Esophagus squamous epithelium (tissue), 5 donors: ENCODE measurements at regions not wholly inside any gene's neighbourhood (a gene's known extent, or its start where the extent isn't known, plus 50 kb on each side); places are given as distances from the start of the nearest gene placed in this dataset.

Source experiments
- DNase-seq: peaks from one replicate; lab custom pipeline; 2025; lab: John Stamatoyannopoulos, UW
- H3K27ac ChIP-seq, 4 donors: fragments of 200-600 bp; sonication (generic); one replicate each; pipeline ENCODE4 v1.5.1; 2016 to 2019; ENCODE audit warnings: mild to moderate bottlenecking in 1 of 4
- H3K27me3 ChIP-seq, 4 donors: fragments of 200-600 bp; sonication (generic); 1 replicate in 3 of 4; 2 replicates in 1 of 4; pipeline versions ENCODE4 v1.5.1 to v1.6.0; 2017 to 2021; ENCODE audit warnings: antibody characterized with exemption in 1 of 4
- H3K36me3 ChIP-seq, 3 donors: fragments of 200-600 bp; sonication (generic); one replicate each; pipeline ENCODE4 v1.5.1; 2016 to 2019
- H3K4me1 ChIP-seq, 3 donors: fragments of 200-600 bp; sonication (generic); one replicate each; pipeline ENCODE4 v1.5.1; 2017 to 2019
- H3K4me3 ChIP-seq, 4 donors: fragments of 200-600 bp; sonication (generic); 1 replicate in 3 of 4; 2 replicates in 1 of 4; pipeline ENCODE4 v1.5.1; 2016 to 2019; ENCODE audit warnings: mild to moderate bottlenecking in 2 of 4, moderate library complexity in 1 of 4
- H3K9me3 ChIP-seq, 3 donors: fragments of 200-600 bp; sonication (generic); one replicate each; pipeline ENCODE4 v1.5.1; 2016 to 2019
- POLR2A ChIP-seq, 4 donors: fragments of 450-650 bp; IDR thresholded peaks; one replicate each; pipeline ENCODE4 v1.6.1; 2017; ENCODE audit warnings: antibody characterized with exemption in 4 of 4, mild to moderate bottlenecking in 4 of 4, moderate library complexity in 3 of 4
- WGBS, 2 donors: methylation state at CpG; one replicate each; pipeline ENCODE4 v1.1.5; 2018; 5-methylcytosine and 5-hydroxymethylcytosine counted together
- intact Hi-C: fragments of 100-400 bp; cut with DNase I; formaldehyde crosslinking; loops from one replicate; pipeline ENCODE4 v1.15.0; 2022
- TF ChIP-seq, protein P1 (sequence below), 6 experiments: fragments of 450-650 bp in 4 of 6; fragments of 200-600 bp in 2 of 6; sonication (generic) in 2 of 6; IDR thresholded peaks; one replicate each; pipeline ENCODE4 v1.5.1; 2016 to 2019; ENCODE audit warnings: antibody characterized with exemption in 6 of 6, mild to moderate bottlenecking in 4 of 6, moderate library complexity in 4 of 6
- donor health status: DM: yes; HTN: yes; CAD: no.

DNA sequence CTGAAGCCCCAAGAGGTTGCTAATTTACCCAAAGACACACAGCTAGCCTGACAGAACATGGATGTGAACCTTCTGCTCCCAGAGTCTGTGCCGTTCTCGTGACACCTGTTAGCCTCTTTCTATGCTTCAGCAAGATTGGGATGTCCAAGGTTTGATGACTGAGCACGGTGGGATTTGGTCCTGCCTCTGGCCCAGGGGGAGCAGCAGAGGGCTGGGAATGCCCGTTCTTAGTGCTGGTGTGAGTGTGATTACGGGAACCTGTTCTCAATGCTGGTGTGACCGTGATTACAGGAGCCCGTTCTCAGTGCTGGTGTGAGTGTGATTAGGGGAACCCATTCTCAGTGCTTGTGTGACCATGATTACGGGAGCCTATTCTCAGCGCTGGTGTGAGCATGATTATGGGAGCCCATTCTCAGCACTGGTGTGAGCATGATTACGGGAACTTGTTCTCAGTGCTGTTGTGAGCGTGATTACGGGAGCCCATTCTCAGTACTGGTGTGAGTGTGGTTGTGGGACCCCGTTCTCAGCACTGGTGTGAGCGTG lies 67.3 kb upstream of the SNTG2 start:
- H3K27me3 ChIP-seq, result peaks cover 0 to 35% (median 0%) of the 10 kb centered on the region in 4 donors
- no peaks in the 10 kb centered on the region for H3K4me1 ChIP-seq
- H3K4me3 ChIP-seq, result no peak overlapping the region
- intact Hi-C loops, result no loop called here
- H3K36me3 ChIP-seq, result no peaks in the 10 kb centered on the region
- no peak for DNase-seq
- H3K27ac ChIP-seq, result no peak overlapping the region
- TF ChIP-seq, protein P1, sequence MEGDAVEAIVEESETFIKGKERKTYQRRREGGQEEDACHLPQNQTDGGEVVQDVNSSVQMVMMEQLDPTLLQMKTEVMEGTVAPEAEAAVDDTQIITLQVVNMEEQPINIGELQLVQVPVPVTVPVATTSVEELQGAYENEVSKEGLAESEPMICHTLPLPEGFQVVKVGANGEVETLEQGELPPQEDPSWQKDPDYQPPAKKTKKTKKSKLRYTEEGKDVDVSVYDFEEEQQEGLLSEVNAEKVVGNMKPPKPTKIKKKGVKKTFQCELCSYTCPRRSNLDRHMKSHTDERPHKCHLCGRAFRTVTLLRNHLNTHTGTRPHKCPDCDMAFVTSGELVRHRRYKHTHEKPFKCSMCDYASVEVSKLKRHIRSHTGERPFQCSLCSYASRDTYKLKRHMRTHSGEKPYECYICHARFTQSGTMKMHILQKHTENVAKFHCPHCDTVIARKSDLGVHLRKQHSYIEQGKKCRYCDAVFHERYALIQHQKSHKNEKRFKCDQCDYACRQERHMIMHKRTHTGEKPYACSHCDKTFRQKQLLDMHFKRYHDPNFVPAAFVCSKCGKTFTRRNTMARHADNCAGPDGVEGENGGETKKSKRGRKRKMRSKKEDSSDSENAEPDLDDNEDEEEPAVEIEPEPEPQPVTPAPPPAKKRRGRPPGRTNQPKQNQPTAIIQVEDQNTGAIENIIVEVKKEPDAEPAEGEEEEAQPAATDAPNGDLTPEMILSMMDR (IDR thresholded peaks at IDR 0.05), result no peak
- TF ChIP-seq POLR2A (IDR thresholded peaks at IDR 0.05), result no peak
- no peaks in the 10 kb centered on the region for H3K9me3 ChIP-seq
- 76 to 80% methylated on average over 13 to 14 of the region's 14 CpGs for WGBS, 2 donors

DNA sequence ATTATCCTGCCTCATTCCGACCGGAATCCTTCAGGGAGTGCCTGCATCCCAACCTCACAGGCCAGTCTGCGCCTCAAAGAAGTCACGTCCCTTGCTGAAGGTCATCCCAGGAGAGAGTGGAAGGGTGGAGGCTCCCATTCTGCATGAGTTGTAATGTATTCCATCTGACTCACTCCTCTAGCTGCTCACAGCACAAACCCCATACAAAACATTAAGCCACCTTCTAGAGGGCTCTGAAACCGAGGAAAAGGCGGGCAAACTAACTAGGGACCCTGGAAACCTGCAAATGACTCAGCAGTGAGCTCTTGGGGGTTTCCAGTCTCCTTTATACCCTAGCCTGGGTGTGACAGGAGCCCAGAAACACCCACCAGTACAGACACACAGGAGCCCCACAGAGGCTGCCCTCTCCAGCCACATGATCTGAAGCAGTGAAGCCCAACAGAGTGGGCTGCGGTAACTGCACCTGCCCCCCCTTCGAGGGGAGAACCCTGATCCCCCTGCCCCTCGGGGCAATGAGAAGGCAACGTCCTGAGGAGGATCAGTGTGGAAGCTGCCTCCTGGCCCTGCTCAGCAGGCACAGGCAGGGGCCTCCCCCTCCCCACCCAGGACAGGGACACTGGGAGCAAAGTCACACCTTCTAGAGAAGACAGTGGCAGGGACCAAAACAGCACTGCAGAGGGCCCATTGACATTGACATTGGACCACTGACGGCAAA lies 69.3 kb upstream of the SNTG2 start:
- Histone ChIP-seq H3K4me1 (no peaks in the 10 kb centered on the region), H3K9me3 (no peaks in the 10 kb centered on the region), H3K4me3 (no peak overlapping the region), H3K27me3 (peaks cover 0 to 35% (median 0%) of the 10 kb centered on the region in 4 donors), H3K36me3 (no peaks in the 10 kb centered on the region), H3K27ac (no peak overlapping the region)
- TF ChIP-seq, protein P1 (IDR thresholded peaks at IDR 0.05), result no peak
- TF ChIP-seq POLR2A (IDR thresholded peaks at IDR 0.05), result no peak
- intact Hi-C loops, result no loop called here
- WGBS, 2 donors, result 70 to 80% methylated on average over 4 to 10 of the region's 11 CpGs
- DNase-seq, result no peak

DNA sequence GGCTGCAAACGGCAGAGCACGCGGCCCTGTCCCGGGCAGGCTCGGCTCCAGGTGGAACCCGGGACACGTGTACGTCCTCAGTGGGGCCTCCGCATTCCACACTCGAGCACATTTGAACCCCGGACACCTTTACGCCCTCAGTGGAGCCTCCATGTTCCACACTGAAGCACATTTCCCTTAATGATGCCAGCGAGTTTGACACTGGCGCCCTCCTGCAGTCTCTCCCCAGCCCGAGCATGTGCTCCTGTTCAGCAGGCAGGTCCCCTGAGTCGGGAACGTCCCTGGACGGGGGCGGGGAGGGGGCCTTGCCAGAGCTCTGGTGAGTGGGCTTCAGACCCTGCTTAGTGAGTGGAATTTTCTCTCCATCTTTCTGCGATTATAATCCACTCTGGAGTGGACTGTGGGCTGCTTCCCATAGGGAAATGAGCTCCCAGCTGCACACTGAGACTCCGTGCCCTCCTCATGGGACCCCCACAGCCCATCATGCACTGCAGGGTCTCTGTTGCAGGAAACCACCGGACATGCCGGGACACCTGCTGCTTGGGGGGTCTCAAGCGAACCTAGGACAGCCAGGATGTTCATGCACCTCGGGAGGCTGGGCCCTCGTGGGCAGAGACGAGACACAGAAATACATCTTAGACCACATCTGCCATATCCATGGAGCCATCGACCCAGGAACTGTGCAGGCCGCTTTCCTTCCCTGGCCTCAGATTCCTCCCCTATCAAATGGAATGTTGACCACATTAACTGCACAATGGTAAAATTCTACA lies 70.3 kb upstream of the SNTG2 start:
- H3K4me1 ChIP-seq, result no peaks in the 10 kb centered on the region
- H3K4me3 ChIP-seq, result no peak overlapping the region
- intact Hi-C loops, result no loop called here
- H3K27ac ChIP-seq, result no peak overlapping the region
- H3K27me3 ChIP-seq, result peaks cover 0 to 35% (median 0%) of the 10 kb centered on the region in 4 donors
- DNase-seq, result no peak
- WGBS, 2 donors, result 77 to 78% methylated on average over 5 to 11 of the region's 29 CpGs
- no peaks in the 10 kb centered on the region for H3K9me3 ChIP-seq
- no peaks in the 10 kb centered on the region for H3K36me3 ChIP-seq
- TF ChIP-seq POLR2A (IDR thresholded peaks at IDR 0.05), result no peak
- TF ChIP-seq, protein P1 (IDR thresholded peaks at IDR 0.05), result no peak

DNA sequence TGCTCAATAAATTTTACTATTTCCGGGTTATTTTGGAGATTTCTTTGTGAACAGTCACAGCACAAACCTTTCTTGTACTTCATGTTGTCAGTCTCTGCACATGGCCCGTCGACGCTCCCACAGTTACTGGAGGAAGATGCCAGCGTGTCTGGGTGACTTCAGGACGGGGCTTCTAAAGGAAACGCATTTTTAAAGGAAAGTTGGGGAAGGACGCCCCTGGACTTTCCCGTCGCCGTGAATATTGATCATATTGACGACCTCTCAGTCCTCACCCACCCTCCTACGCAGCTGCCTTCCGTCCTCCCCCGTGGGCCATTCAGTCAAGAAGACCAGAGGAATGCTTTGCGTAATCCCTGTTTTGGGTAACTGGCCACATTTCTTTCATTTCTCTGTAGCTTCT lies 71.1 kb upstream of the SNTG2 start:
- H3K9me3 ChIP-seq, result no peaks in the 10 kb centered on the region
- no peak for TF ChIP-seq POLR2A (IDR thresholded peaks at IDR 0.05)
- TF ChIP-seq, protein P1 (IDR thresholded peaks at IDR 0.05), result no peak
- intact Hi-C loops, result no loop called here
- no peak for DNase-seq
- WGBS, 2 donors, result 83 to 84% methylated on average over 15 to 16 of the region's 16 CpGs
- no peak overlapping the region for H3K27ac ChIP-seq
- no peaks in the 10 kb centered on the region for H3K4me1 ChIP-seq
- no peaks in the 10 kb centered on the region for H3K36me3 ChIP-seq
- peaks cover 0 to 31% (median 0%) of the 10 kb centered on the region in 4 donors for H3K27me3 ChIP-seq
- H3K4me3 ChIP-seq, result no peak overlapping the region
